HepG2 (cell line): ENCODE measurements at regions not wholly inside any gene's neighbourhood (a gene's known extent, or its start where the extent isn't known, plus 50 kb on each side); places are given as distances from the start of the nearest gene placed in this dataset.
A peak's percentile ranks its signal among the peaks of the same experiment; 100 is the strongest.

ENCODE experiments used
- CBFB ChIP-seq: sonication (generic); formaldehyde crosslinking; IDR thresholded peaks from 2 replicates; pipeline ENCODE4 v1.4.0; 2020; ENCODE audit warnings: missing genetic modification reagents
- DMAP1 ChIP-seq: IDR thresholded peaks from 2 replicates; pipeline ENCODE4 v1.6.1; 2016
- ERF ChIP-seq: IDR thresholded peaks from 2 replicates; pipeline ENCODE4 v1.6.1; 2018; ENCODE audit warnings: missing biosample characterization, missing genetic modification reagents
- FOSL1 ChIP-seq: sonication (generic); formaldehyde crosslinking; IDR thresholded peaks from 2 replicates; pipeline ENCODE4 v1.9.0; 2021; ENCODE audit warnings: missing genetic modification reagents, borderline replicate concordance
- HOXA7 ChIP-seq: sonication (generic); formaldehyde crosslinking; IDR thresholded peaks from 2 replicates; pipeline ENCODE4 v1.8.1; 2022; ENCODE audit warnings: mild to moderate bottlenecking, missing genetic modification reagents, moderate library complexity
- KAT8 ChIP-seq: IDR thresholded peaks from 2 replicates; pipeline ENCODE4 v1.6.1; 2016; ENCODE audit warnings: missing genetic modification reagents, missing compliant biosample characterization
- NONO ChIP-seq, 2 experiments: fragments of 450-650 bp in 1 of 2; sonication (generic) in 1 of 2; formaldehyde crosslinking in 1 of 2; IDR thresholded peaks in 1 of 2; conservative IDR thresholded peaks in 1 of 2; 2 replicates each; pipeline versions ENCODE4 v1.6.1 to v1.8.0; 2017 to 2022; ENCODE audit warnings: mild to moderate bottlenecking in 1 of 2, missing genetic modification reagents in 1 of 2, moderate library complexity in 1 of 2
- SMAD3 ChIP-seq: sonication (generic); formaldehyde crosslinking; IDR thresholded peaks from 2 replicates; pipeline ENCODE4 v1.4.0; 2020; ENCODE audit warnings: missing genetic modification reagents
- SMC3 ChIP-seq: IDR thresholded peaks from 2 replicates; pipeline ENCODE4 v1.6.1; 2011; ENCODE audit warnings: low read length, improper control_type of control experiment
- SOX6 ChIP-seq, 2 experiments: fragments of 450-650 bp in 1 of 2; sonication (generic) in 1 of 2; formaldehyde crosslinking in 1 of 2; IDR thresholded peaks; 2 replicates each; pipeline versions ENCODE4 v1.4.0 to v1.6.1; 2017 to 2020; ENCODE audit warnings: antibody characterized with exemption in 1 of 2, mild to moderate bottlenecking in 1 of 2, missing genetic modification reagents in 1 of 2
- YY1 ChIP-seq: IDR thresholded peaks from 2 replicates; pipeline ENCODE4 v1.6.1; 2011; ENCODE audit warnings: low read length, low read depth, moderate library complexity, mild to moderate bottlenecking; ENCODE audit not compliant: insufficient read depth, insufficient replicate concordance
- ZIK1 ChIP-seq: sonication (generic); formaldehyde crosslinking; IDR thresholded peaks from 2 replicates; pipeline ENCODE4 v1.5.0; 2020; ENCODE audit warnings: mild to moderate bottlenecking, low read depth, missing genetic modification reagents, borderline replicate concordance
- ZNF12 ChIP-seq: sonication (generic); formaldehyde crosslinking; IDR thresholded peaks from 2 replicates; pipeline ENCODE4 v1.5.0; 2020; ENCODE audit warnings: missing genetic modification reagents
- ZNF20 ChIP-seq: sonication (generic); formaldehyde crosslinking; IDR thresholded peaks from 2 replicates; pipeline ENCODE4 v1.4.0; 2020; ENCODE audit warnings: mild to moderate bottlenecking, moderate library complexity, missing genetic modification reagents
- ZNF335 ChIP-seq: sonication (generic); formaldehyde crosslinking; IDR thresholded peaks from 2 replicates; pipeline ENCODE4 v1.4.0; 2020; ENCODE audit warnings: missing genetic modification reagents
- ZNF33A ChIP-seq: sonication (generic); formaldehyde crosslinking; IDR thresholded peaks from 2 replicates; pipeline ENCODE4 v1.5.1; 2020; ENCODE audit warnings: missing genetic modification reagents, mild to moderate bottlenecking, moderate library complexity, borderline replicate concordance
- ZNF446 ChIP-seq: sonication (generic); formaldehyde crosslinking; IDR thresholded peaks from 2 replicates; pipeline ENCODE4 v1.5.0; 2020; ENCODE audit warnings: mild to moderate bottlenecking, missing genetic modification reagents
- ZNF468 ChIP-seq: sonication (generic); formaldehyde crosslinking; IDR thresholded peaks from 2 replicates; pipeline ENCODE4 v1.8.0; 2022; ENCODE audit warnings: mild to moderate bottlenecking, moderate library complexity, missing genetic modification reagents
- ZNF878 ChIP-seq: sonication (generic); formaldehyde crosslinking; IDR thresholded peaks from 2 replicates; pipeline ENCODE4 v1.8.1; 2023; ENCODE audit warnings: mild to moderate bottlenecking, missing genetic modification reagents, moderate library complexity
- ZNF879 ChIP-seq: sonication (generic); formaldehyde crosslinking; IDR thresholded peaks from 2 replicates; pipeline ENCODE4 v1.8.1; 2023; ENCODE audit warnings: missing genetic modification reagents
- TF ChIP-seq, protein P1 (sequence below): sonication (generic); formaldehyde crosslinking; IDR thresholded peaks from 2 replicates; pipeline ENCODE4 v1.4.0; 2020; ENCODE audit warnings: missing genetic modification reagents
- TF ChIP-seq, protein P2 (sequence below): IDR thresholded peaks from 2 replicates; pipeline ENCODE4 v1.6.1; 2018; ENCODE audit warnings: missing genetic modification reagents, mild to moderate bottlenecking, missing compliant biosample characterization
- TF ChIP-seq, protein P3 (sequence below): sonication (generic); formaldehyde crosslinking; IDR thresholded peaks from 2 replicates; pipeline ENCODE4 v1.4.0; 2020; ENCODE audit warnings: mild to moderate bottlenecking, missing genetic modification reagents, borderline replicate concordance
- TF ChIP-seq, protein P4 (sequence below): sonication (generic); formaldehyde crosslinking; IDR thresholded peaks from 2 replicates; pipeline ENCODE4 v1.8.0; 2022; ENCODE audit warnings: missing genetic modification reagents, mild to moderate bottlenecking, inconsistent platforms, borderline replicate concordance

DNA sequence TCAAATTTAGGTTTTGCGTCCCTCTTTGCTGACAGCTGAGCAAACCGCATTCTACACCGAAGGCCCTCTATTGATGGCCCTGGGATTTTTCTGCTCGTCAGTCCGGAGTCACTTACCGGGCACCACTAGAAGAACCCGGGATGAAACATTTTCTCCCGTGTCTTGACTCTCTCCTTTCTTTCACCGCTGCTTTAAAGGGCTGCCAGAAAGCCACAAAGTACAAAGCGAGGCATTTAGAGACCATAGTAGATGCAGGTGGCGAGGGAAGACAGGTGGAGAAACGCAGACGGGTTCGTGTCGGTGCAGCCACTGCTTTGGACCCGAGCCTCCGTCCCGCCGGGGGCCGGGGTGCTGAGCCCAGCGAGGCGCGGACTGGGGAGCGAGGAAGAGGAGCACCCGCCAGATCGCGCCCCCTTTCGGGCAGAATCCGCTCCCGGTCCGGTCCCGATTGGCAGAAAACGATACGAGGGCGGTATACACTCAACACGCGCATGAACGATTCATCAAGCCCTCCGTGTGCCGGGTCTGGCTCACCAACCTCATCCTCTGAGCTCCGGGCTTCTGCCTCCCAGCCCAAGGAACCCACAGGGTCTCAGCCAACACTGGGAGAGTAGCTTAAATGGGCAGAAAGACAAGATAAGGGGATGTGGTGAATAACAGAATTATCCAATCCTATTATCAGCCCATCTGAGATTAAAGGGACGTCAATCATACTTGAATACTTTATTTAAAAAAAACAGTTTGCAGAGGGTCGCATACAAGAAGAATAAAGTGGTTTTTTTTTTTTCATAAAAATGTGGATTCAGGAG is 84.9 kb downstream of the TRIM27 start (continued):
- TF ChIP-seq YY1: peak; percentile 36
- peak; percentile 41; the same call in 1 of the 2 replicates for TF ChIP-seq DMAP1 (CRISPR knock-in tag)
- TF ChIP-seq SOX6 (IDR thresholded peaks at IDR 0.05): no peak
- TF ChIP-seq SOX6 (CRISPR knock-in tag; IDR thresholded peaks at IDR 0.05): peak; percentile 59
- TF ChIP-seq, protein P1, sequence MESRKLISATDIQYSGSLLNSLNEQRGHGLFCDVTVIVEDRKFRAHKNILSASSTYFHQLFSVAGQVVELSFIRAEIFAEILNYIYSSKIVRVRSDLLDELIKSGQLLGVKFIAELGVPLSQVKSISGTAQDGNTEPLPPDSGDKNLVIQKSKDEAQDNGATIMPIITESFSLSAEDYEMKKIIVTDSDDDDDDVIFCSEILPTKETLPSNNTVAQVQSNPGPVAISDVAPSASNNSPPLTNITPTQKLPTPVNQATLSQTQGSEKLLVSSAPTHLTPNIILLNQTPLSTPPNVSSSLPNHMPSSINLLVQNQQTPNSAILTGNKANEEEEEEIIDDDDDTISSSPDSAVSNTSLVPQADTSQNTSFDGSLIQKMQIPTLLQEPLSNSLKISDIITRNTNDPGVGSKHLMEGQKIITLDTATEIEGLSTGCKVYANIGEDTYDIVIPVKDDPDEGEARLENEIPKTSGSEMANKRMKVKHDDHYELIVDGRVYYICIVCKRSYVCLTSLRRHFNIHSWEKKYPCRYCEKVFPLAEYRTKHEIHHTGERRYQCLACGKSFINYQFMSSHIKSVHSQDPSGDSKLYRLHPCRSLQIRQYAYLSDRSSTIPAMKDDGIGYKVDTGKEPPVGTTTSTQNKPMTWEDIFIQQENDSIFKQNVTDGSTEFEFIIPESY (CRISPR knock-in tag): peak; percentile 66; the same call in 1 of the 2 replicates
- TF ChIP-seq, protein P2, sequence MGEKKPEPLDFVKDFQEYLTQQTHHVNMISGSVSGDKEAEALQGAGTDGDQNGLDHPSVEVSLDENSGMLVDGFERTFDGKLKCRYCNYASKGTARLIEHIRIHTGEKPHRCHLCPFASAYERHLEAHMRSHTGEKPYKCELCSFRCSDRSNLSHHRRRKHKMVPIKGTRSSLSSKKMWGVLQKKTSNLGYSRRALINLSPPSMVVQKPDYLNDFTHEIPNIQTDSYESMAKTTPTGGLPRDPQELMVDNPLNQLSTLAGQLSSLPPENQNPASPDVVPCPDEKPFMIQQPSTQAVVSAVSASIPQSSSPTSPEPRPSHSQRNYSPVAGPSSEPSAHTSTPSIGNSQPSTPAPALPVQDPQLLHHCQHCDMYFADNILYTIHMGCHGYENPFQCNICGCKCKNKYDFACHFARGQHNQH (CRISPR knock-in tag): 0 out of 2 replicates have a peak, but pooled peaks have one; percentile 56
- TF ChIP-seq HOXA7 (CRISPR knock-in tag): no peak
- TF ChIP-seq ZNF446 (CRISPR knock-in tag): no peak
- TF ChIP-seq, protein P3, sequence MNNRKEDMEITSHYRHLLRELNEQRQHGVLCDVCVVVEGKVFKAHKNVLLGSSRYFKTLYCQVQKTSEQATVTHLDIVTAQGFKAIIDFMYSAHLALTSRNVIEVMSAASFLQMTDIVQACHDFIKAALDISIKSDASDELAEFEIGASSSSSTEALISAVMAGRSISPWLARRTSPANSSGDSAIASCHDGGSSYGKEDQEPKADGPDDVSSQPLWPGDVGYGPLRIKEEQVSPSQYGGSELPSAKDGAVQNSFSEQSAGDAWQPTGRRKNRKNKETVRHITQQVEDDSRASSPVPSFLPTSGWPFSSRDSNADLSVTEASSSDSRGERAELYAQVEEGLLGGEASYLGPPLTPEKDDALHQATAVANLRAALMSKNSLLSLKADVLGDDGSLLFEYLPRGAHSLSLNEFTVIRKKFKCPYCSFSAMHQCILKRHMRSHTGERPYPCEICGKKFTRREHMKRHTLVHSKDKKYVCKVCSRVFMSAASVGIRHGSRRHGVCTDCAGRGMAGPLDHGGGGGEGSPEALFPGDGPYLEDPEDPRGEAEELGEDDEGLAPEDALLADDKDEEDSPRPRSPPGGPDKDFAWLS: peak; percentile 45; the same call in 1 of the 2 replicates
- peak; percentile 79 for TF ChIP-seq ERF
- TF ChIP-seq ZNF879: 0 out of 2 replicates have a peak, but pooled peaks have one; percentile 61
- TF ChIP-seq ZIK1 (CRISPR knock-in tag): no peak
- TF ChIP-seq, protein P4, sequence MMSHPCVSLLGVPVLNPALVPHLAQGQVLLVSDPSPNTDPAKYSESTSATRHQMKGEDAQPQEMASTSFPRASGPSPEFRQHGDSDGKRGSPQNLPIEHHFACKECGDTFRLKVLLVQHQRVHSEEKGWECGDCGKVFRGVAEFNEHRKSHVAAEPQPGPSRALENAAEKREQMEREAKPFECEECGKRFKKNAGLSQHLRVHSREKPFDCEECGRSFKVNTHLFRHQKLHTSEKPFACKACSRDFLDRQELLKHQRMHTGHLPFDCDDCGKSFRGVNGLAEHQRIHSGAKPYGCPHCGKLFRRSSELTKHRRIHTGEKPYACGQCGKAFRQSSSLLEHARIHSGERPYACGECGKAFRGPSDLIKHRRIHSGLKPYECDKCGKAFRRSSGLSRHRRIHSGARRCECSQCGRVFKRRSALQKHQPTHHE (CRISPR knock-in tag): peak; percentile 69; the same call in 1 of the 2 replicates
- peak; percentile 21; the same call in 1 of the 2 replicates for TF ChIP-seq SMC3
- 0 out of 2 replicates have a peak, but pooled peaks have one; percentile 11 for TF ChIP-seq ZNF468 (CRISPR knock-in tag)
- no peak for TF ChIP-seq KAT8
- 0 out of 2 replicates have a peak, but pooled peaks have one; percentile 27 for TF ChIP-seq SMAD3
- TF ChIP-seq FOSL1: no peak
- TF ChIP-seq CBFB (CRISPR knock-in tag): peak; percentile 73; the same call in 1 of the 2 replicates
- TF ChIP-seq ZNF33A (CRISPR knock-in tag): peak; percentile 63
- TF ChIP-seq ZNF335 (CRISPR knock-in tag): no peak
- peak; percentile 57; the same call in 1 of the 2 replicates for TF ChIP-seq ZNF12 (CRISPR knock-in tag)
- peak; percentile 16; the same call in 1 of the 2 replicates for TF ChIP-seq ZNF878 (CRISPR knock-in tag)
- no peak for TF ChIP-seq NONO (IDR thresholded peaks at IDR 0.05)
- no peak; the same call in 1 of the 2 replicates for TF ChIP-seq NONO (CRISPR knock-in tag; conservative IDR thresholded peaks at IDR 0.05)
- no peak for TF ChIP-seq ZNF20 (CRISPR knock-in tag)
